ENCODE measurements at regions not wholly inside any gene's neighbourhood (a gene's known extent, or its start where the extent isn't known, plus 50 kb on each side); places are given as distances from the start of the nearest gene placed in this dataset.

DNA sequence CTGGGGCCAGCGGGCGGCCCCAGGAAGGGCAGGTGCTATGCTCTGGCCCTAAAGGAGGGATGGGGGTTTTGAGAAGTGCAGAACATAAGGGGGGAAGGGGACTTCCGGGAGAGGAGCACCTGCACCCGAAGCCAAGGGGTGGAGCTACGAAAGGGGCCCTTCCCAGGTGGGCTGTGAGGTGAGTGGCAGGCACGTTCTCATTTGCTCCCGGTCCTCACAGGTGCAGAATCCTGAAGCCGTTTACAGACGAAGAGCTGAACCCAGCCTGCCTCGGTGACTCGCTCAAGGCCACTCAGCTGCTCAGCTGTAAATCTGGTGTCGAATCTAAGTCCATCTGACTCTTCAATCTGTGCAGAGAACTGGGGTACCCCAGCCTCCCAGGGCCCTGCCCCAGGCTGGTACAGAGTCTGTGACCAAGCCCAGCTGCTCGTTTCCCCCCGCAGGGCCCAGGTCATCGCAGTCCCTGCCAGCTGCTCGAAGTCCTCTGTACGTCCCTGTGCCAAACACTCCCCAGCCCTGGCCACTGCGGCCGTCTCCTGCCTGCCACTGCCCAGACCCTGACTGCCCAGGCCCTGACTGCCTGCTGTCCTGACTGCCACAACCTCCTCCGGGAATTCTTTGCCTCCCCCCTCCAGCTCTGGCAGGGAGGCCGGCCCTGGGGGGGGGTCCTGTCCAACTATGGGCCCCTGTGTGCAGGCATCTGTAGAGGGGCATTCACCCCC is 53.8 kb upstream of the RXRA start:
- TF ChIP-seq, protein P1, sequence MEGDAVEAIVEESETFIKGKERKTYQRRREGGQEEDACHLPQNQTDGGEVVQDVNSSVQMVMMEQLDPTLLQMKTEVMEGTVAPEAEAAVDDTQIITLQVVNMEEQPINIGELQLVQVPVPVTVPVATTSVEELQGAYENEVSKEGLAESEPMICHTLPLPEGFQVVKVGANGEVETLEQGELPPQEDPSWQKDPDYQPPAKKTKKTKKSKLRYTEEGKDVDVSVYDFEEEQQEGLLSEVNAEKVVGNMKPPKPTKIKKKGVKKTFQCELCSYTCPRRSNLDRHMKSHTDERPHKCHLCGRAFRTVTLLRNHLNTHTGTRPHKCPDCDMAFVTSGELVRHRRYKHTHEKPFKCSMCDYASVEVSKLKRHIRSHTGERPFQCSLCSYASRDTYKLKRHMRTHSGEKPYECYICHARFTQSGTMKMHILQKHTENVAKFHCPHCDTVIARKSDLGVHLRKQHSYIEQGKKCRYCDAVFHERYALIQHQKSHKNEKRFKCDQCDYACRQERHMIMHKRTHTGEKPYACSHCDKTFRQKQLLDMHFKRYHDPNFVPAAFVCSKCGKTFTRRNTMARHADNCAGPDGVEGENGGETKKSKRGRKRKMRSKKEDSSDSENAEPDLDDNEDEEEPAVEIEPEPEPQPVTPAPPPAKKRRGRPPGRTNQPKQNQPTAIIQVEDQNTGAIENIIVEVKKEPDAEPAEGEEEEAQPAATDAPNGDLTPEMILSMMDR (IDR thresholded peaks at IDR 0.05): no peak
- no peak for TF ChIP-seq POLR2AphosphoS5 (IDR thresholded peaks at IDR 0.05)
